ENCODE measurements at regions not wholly inside any gene's neighbourhood (a gene's known extent, or its start where the extent isn't known, plus 50 kb on each side); places are given as distances from the start of the nearest gene placed in this dataset.
"Not testable (repeated sequence)": the region's sequence is repeated elsewhere in the genome, so short reads cannot be mapped to it uniquely, and the experiment has no call there.

- no peak for DNase-seq
Measured at GRCh38 chr5:97955450-97955849, 772.4 kb upstream of the RIOK2 start.

GRCh38 chr5:97967292-97967691, 784.2 kb upstream of the RIOK2 start:
- DNase-seq: no peak

- no peak for DNase-seq
Measured at GRCh38 chr5:97968346-97968745, 785.3 kb upstream of the RIOK2 start.

GRCh38 chr5:97979740-97980139, 793.7 kb upstream of the RGMB start:
- DNase-seq: no peak

GRCh38 chr5:97980291-97980690, 793.2 kb upstream of the RGMB start:
- no peak for DNase-seq

- no peak for DNase-seq
Measured at GRCh38 chr5:97986069-97986468, 787.4 kb upstream of the RGMB start.

GRCh38 chr5:97991236-97991635, 782.2 kb upstream of the RGMB start:
- DNase-seq: no peak

GRCh38 chr5:97998941-97999340, 774.5 kb upstream of the RGMB start:
- DNase-seq: peak; percentile 3

GRCh38 chr5:98004463-98004862, 769.0 kb upstream of the RGMB start:
- DNase-seq: no peak

- DNase-seq: no peak
Measured at GRCh38 chr5:98016771-98017170, 756.7 kb upstream of the RGMB start.

- DNase-seq: not testable (repeated sequence)
Measured at GRCh38 chr5:98030273-98030672, 743.2 kb upstream of the RGMB start.

- DNase-seq: not testable (repeated sequence)
Measured at GRCh38 chr5:98031036-98031435, 742.4 kb upstream of the RGMB start.

- no peak for DNase-seq
Measured at GRCh38 chr5:98031496-98031895, 742.0 kb upstream of the RGMB start.

GRCh38 chr5:98031926-98032325, 741.5 kb upstream of the RGMB start:
- no peak for DNase-seq

GRCh38 chr5:98041661-98042060, 731.8 kb upstream of the RGMB start:
- DNase-seq: no peak

- no peak for DNase-seq
Measured at GRCh38 chr5:98042521-98042920, 730.9 kb upstream of the RGMB start.

GRCh38 chr5:98042961-98043360, 730.5 kb upstream of the RGMB start:
- no peak for DNase-seq

- DNase-seq: peak; percentile 21
Measured at GRCh38 chr5:98050583-98050982, 722.9 kb upstream of the RGMB start.

- no peak for DNase-seq
Measured at GRCh38 chr5:98053170-98053569, 720.3 kb upstream of the RGMB start.

GRCh38 chr5:98060148-98060547, 713.3 kb upstream of the RGMB start:
- DNase-seq: no peak

- DNase-seq: no peak
Measured at GRCh38 chr5:98064118-98064685, 709.3 kb upstream of the RGMB start.

- DNase-seq: no peak
Measured at GRCh38 chr5:98065261-98065909, 708.1 kb upstream of the RGMB start.

GRCh38 chr5:98066910-98067309, 706.6 kb upstream of the RGMB start:
- DNase-seq: no peak

GRCh38 chr5:98069876-98070512, 703.5 kb upstream of the RGMB start:
- DNase-seq: no peak

- DNase-seq: no peak
Measured at GRCh38 chr5:98072921-98073320, 700.5 kb upstream of the RGMB start.

All from NCI-H226 (cell line).